Stomach (tissue), 8 donors: ENCODE measurements at regions not wholly inside any gene's neighbourhood (a gene's known extent, or its start where the extent isn't known, plus 50 kb on each side); places are given as distances from the start of the nearest gene placed in this dataset.
"Not testable (repeated sequence)": the region's sequence is repeated elsewhere in the genome, so short reads cannot be mapped to it uniquely, and the experiment has no call there.

Experiments
- DNase-seq, 2 donors: peaks; one replicate each; pipeline versions ENCODE4 v3.0.0 to v3.0.0-alpha.2; 2013 to 2019
- H3K27ac ChIP-seq, 5 donors: fragments of 200-600 bp in 4 of 5; sonication (generic) in 4 of 5; one replicate each; pipeline ENCODE4 v1.5.1; 2013 to 2019; ENCODE audit warnings: mild to moderate bottlenecking in 1 of 5, moderate library complexity in 1 of 5
- H3K27me3 ChIP-seq, 3 donors: fragments of 200-600 bp; sonication (generic); one replicate each; pipeline ENCODE4 v1.5.1; 2017 to 2019; ENCODE audit warnings: mixed run types in 1 of 3
- H3K36me3 ChIP-seq, 4 donors: fragments of 200-600 bp; sonication (generic); 1 replicate in 3 of 4; 2 replicates in 1 of 4; pipeline ENCODE4 v1.5.1; 2016 to 2019
- H3K4me1 ChIP-seq, 4 donors: fragments of 200-600 bp; sonication (generic); one replicate each; pipeline ENCODE4 v1.5.1; 2016 to 2019
- H3K4me3 ChIP-seq, 4 donors: fragments of 200-600 bp; sonication (generic) in 3 of 4; one replicate each; pipeline ENCODE4 v1.5.1; 2016 to 2019; ENCODE audit warnings: mild to moderate bottlenecking in 1 of 4
- H3K9me3 ChIP-seq, 4 donors: fragments of 200-600 bp; sonication (generic); one replicate each; pipeline ENCODE4 v1.5.1; 2016 to 2019
- EP300 ChIP-seq: sonication (generic); formaldehyde crosslinking; IDR thresholded peaks from one replicate; pipeline ENCODE4 v1.6.1; 2017; ENCODE audit warnings: antibody characterized with exemption
- POLR2A ChIP-seq, 4 donors: fragments of 450-650 bp; IDR thresholded peaks; one replicate each; pipeline ENCODE4 v1.6.1; 2016; ENCODE audit warnings: antibody characterized with exemption in 4 of 4, control low read depth in 2 of 4, mild to moderate bottlenecking in 1 of 4, moderate library complexity in 1 of 4
- POLR2AphosphoS5 ChIP-seq, 3 donors: sonication (generic); formaldehyde crosslinking; IDR thresholded peaks; one replicate each; pipeline ENCODE4 v1.6.1; 2016; ENCODE audit warnings: antibody characterized with exemption in 3 of 3
- WGBS, 5 donors: extraction: QIAGEN DNeasy Blood & Tissue Kit in 3 of 5; methylation state at CpG; one replicate each; pipeline versions ENCODE4 v1.1.5 to v1.1.7; 2013 to 2018; 5-methylcytosine and 5-hydroxymethylcytosine counted together
- intact Hi-C: fragments of 100-400 bp; cut with DNase I; formaldehyde crosslinking; loops from one replicate; pipeline ENCODE4 v1.15.1; 2023; ENCODE audit warnings: low total_unique reads
- TF ChIP-seq, protein P1 (sequence below), 7 experiments: fragments of 450-650 bp in 4 of 7; fragments of 200-600 bp in 3 of 7; sonication (generic) in 3 of 7; IDR thresholded peaks; one replicate each; pipeline ENCODE4 v1.5.1; 2016 to 2019; ENCODE audit warnings: antibody characterized with exemption in 7 of 7, control low read depth in 2 of 7, mild to moderate bottlenecking in 1 of 7
- donor health status: healthy with polysubstance abuse.
- donor health status: Bipolar disorder and iron deficiency.
- donor health status: healthy.

DNA sequence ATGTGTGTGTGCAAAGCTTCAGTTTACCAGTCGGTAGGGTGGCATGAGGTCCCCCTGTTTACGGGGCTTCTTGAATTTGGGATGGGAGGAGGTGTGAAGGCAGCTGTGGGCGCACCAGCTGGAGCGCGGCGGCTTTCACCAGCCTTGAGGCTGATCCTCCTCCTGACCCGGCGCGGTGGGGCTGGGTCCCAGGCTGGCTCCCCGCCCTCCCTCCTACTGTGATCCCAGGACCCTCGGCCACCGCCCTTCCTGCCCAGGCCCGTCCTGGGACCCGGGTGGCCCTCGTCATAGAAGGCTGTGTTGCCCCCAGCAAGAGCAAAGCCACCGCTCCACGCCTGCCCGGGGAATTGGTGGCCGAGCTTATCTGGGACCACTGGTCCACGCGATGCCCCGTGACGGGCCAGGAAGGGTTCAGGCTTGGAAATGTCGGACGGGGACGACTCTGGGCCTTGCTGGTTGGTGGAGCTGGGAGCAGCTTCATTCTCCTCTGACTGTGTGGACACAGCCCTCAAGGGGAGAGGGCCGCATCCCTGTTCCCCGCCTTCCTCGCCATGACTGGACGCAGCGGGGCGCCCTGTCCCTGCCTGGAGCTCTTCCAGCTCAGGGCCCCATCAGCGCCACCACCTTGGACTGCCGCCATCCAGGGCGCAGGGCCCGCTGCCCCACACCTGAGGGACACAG lies 271.1 kb upstream of the IRX1 start:
- no peaks in the 10 kb centered on the region for H3K4me1 ChIP-seq
- peaks cover 0 to 3% (median 0%) of the 10 kb centered on the region in 3 donors for H3K27me3 ChIP-seq
- H3K27ac ChIP-seq = no peak overlapping the region
- peaks cover 0 to 7% (median 0%) of the 10 kb centered on the region in 4 donors for H3K9me3 ChIP-seq
- no peaks in the 10 kb centered on the region for H3K36me3 ChIP-seq
- no peak overlapping the region for H3K4me3 ChIP-seq
- TF ChIP-seq POLR2AphosphoS5 (IDR thresholded peaks at IDR 0.05) (no peak), EP300 (no peak), POLR2A (IDR thresholded peaks at IDR 0.05) (no peak)
- TF ChIP-seq, protein P1, sequence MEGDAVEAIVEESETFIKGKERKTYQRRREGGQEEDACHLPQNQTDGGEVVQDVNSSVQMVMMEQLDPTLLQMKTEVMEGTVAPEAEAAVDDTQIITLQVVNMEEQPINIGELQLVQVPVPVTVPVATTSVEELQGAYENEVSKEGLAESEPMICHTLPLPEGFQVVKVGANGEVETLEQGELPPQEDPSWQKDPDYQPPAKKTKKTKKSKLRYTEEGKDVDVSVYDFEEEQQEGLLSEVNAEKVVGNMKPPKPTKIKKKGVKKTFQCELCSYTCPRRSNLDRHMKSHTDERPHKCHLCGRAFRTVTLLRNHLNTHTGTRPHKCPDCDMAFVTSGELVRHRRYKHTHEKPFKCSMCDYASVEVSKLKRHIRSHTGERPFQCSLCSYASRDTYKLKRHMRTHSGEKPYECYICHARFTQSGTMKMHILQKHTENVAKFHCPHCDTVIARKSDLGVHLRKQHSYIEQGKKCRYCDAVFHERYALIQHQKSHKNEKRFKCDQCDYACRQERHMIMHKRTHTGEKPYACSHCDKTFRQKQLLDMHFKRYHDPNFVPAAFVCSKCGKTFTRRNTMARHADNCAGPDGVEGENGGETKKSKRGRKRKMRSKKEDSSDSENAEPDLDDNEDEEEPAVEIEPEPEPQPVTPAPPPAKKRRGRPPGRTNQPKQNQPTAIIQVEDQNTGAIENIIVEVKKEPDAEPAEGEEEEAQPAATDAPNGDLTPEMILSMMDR (IDR thresholded peaks at IDR 0.05) = no peak
- intact Hi-C loops = no loop called here
- no peak for DNase-seq
- WGBS, 5 donors = 88 to 90% (median 89%) methylated on average over 28 to 36 of the region's 36 CpGs

DNA sequence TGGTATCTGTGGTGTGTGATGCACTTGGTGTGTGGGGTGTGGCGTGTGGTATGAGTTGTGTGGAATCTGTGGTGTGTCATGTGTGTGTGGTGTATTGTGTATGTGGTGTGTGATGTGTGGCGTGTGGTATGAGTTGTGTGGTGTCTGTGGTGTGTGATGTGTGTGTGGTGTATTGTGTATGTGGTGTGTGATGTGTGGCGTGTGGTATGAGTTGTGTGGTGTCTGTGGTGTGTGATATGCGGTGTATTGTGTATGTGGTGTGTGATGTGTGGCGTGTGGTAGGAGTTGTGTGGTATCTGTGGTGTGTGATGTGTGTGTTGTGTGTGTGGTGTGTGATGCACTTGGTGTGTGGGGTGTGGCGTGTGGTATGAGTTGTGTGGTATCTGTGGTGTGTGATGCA lies 271.7 kb upstream of the IRX1 start:
- intact Hi-C loops = not testable (repeated sequence)

DNA sequence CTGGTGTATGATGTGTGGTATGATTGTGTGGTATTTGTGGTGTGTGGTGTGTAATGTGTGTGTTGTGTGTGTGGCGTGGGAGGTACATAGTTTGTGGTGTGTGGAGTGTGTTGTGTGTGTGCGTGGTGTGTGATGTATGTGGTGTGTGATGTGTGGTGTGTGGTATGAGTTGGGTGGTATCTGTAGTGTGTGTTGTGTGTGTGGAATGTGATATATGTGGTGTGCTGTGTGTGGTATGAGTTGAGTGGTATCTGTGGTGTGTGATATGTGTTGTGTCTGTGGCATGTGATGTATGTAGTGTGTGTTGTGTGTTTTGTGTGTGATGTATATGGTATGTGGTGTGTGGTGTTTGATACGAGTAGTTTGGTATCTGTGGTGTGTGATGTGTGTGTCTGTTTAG lies 272.5 kb upstream of the IRX1 start:
- no peaks in the 10 kb centered on the region for H3K4me1 ChIP-seq
- WGBS, 5 donors = 88 to 97% (median 92%) methylated on average over 3 of the region's 3 CpGs
- no peaks in the 10 kb centered on the region for H3K36me3 ChIP-seq
- intact Hi-C loops = no loop called here
- no peaks in the 10 kb centered on the region for H3K9me3 ChIP-seq
- H3K27ac ChIP-seq = no peak overlapping the region
- TF ChIP-seq POLR2AphosphoS5 (IDR thresholded peaks at IDR 0.05) (no peak), EP300 (no peak), POLR2A (IDR thresholded peaks at IDR 0.05) (no peak)
- TF ChIP-seq, protein P1 (IDR thresholded peaks at IDR 0.05) = no peak
- H3K27me3 ChIP-seq = peaks cover 0 to 4% (median 0%) of the 10 kb centered on the region in 3 donors
- H3K4me3 ChIP-seq = no peak overlapping the region
- no peak for DNase-seq

More for the DNA sequence above, 271.7 kb upstream of the IRX1 start:
- 86 to 97% (median 94%) methylated on average over 5 to 6 of the region's 6 CpGs for WGBS, 5 donors
- not testable (repeated sequence) for H3K9me3 ChIP-seq, H3K27me3 ChIP-seq, H3K27ac ChIP-seq, H3K4me3 ChIP-seq, H3K4me1 ChIP-seq, H3K36me3 ChIP-seq, DNase-seq

DNA sequence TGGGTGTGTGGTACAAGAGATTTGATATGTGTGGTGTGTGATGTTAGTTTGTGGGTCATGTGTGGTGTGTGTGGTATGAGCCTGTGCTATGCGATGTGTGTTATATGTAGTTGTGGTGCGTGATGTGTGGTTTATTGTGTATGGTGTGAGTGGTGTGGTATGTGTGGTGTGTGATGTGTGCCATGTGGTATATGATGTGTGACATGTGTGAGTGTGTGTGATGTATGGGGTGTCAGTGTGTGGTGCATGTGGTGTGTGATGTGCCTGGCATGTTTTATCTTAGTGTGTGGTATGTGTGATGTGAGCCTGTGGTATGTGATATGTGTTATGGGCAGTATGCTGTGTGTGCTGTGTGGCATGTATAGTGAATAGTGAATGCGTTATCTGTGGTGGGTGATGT lies 273.0 kb upstream of the IRX1 start:
- no peak for TF ChIP-seq POLR2AphosphoS5 (IDR thresholded peaks at IDR 0.05)
- no peak for TF ChIP-seq POLR2A (IDR thresholded peaks at IDR 0.05)
- TF ChIP-seq, protein P1 (IDR thresholded peaks at IDR 0.05) = no peak
- TF ChIP-seq EP300 = no peak
- no peak overlapping the region for H3K4me3 ChIP-seq
- no peaks in the 10 kb centered on the region for H3K9me3 ChIP-seq
- no peak for DNase-seq
- intact Hi-C loops = no loop called here
- 96 to 100% (median 98%) methylated on average over 3 of the region's 3 CpGs for WGBS, 5 donors
- no peaks in the 10 kb centered on the region for H3K4me1 ChIP-seq
- no peaks in the 10 kb centered on the region for H3K36me3 ChIP-seq
- H3K27me3 ChIP-seq = peaks cover 0 to 4% (median 0%) of the 10 kb centered on the region in 3 donors
- H3K27ac ChIP-seq = no peak overlapping the region

DNA sequence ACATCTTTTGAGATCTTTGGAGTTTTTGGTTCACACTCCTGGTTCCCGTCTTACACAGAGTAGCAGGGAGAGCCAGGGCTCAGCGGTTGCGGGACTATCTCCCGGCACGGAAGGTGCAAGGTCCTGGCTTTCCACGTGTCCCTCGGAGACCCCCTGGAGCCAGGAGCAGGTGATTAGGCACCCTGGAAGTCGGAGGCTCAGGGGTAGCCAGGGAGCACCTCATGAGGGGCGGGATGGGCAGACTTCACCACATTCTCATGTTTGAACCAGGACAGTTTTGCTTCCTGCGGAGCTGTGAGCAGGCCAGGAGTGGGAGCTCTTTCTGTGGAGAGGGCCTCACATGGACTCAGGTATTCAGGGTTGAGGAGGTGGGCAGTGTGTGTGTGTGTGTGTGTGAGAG lies 273.7 kb upstream of the IRX1 start:
- H3K4me1 ChIP-seq = no peaks in the 10 kb centered on the region
- no peaks in the 10 kb centered on the region for H3K9me3 ChIP-seq
- no peak for DNase-seq
- 88 to 89% (median 88%) methylated on average over 9 to 10 of the region's 10 CpGs for WGBS, 5 donors
- intact Hi-C loops = no loop called here
- no peak for TF ChIP-seq POLR2A (IDR thresholded peaks at IDR 0.05)
- H3K36me3 ChIP-seq = no peaks in the 10 kb centered on the region
- H3K4me3 ChIP-seq = no peak overlapping the region
- peaks cover 0 to 4% (median 0%) of the 10 kb centered on the region in 3 donors for H3K27me3 ChIP-seq
- H3K27ac ChIP-seq = no peak overlapping the region
